ENCODE measurements at regions not wholly inside any gene's neighbourhood (a gene's known extent, or its start where the extent isn't known, plus 50 kb on each side); places are given as distances from the start of the nearest gene placed in this dataset.

DNA sequence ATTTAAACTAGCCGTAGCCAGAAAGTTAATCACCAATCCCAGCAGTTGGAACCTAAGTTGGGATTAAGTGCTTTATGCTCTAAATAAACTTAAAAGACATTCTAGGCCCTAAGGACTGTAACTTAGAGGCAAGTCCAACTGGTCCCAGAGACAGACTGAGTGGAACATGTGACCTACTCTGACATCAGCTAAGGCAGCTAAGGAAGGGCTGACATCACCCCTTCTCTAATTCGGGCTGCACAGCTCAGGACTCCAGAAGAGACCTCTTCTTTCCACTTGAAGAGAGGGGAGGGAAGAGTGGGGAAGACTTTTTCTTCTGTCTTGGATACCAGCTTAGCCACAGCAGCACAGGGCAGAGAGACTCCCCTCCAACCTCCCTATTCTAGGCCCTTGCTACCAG lies 565.2 kb downstream of the CDH8 start:
- TF ChIP-seq POLR2A (IDR thresholded peaks at IDR 0.05) (no peak), CTCF (IDR thresholded peaks at IDR 0.05) (no peak)

Data from stomach (tissue), 4 donors.